ENCODE measurements at regions not wholly inside any gene's neighbourhood (a gene's known extent, or its start where the extent isn't known, plus 50 kb on each side); places are given as distances from the start of the nearest gene placed in this dataset.

GRCh38 chrX:121902463-121902862, 855.1 kb downstream of the GLUD2 start:
- TF ChIP-seq CTCF (IDR thresholded peaks at IDR 0.05) (no peak), POLR2A (IDR thresholded peaks at IDR 0.05) (no peak)

All from testis (tissue), 2 donors.